Epithelial cell of esophagus (primary cell): ENCODE measurements at regions not wholly inside any gene's neighbourhood (a gene's known extent, or its start where the extent isn't known, plus 50 kb on each side); places are given as distances from the start of the nearest gene placed in this dataset.
"Not testable (repeated sequence)": the region's sequence is repeated elsewhere in the genome, so short reads cannot be mapped to it uniquely, and the experiment has no call there.

Source experiments
- DNase-seq: peaks from one replicate; pipeline ENCODE4 v3.0.0; 2010; ENCODE audit warnings: low read depth
- H3K4me3 ChIP-seq: 2 replicates; pipeline ENCODE4 v1.5.1; 2011; ENCODE audit warnings: mild to moderate bottlenecking, low read length, control low read depth
- TF ChIP-seq, protein P1 (sequence below): IDR thresholded peaks from 2 replicates; pipeline ENCODE4 v1.5.1; 2011; ENCODE audit warnings: low read depth, mild to moderate bottlenecking, low read length, control low read depth, inconsistent platforms; ENCODE audit not compliant: insufficient read depth; ENCODE audit errors: missing control alignments

DNA sequence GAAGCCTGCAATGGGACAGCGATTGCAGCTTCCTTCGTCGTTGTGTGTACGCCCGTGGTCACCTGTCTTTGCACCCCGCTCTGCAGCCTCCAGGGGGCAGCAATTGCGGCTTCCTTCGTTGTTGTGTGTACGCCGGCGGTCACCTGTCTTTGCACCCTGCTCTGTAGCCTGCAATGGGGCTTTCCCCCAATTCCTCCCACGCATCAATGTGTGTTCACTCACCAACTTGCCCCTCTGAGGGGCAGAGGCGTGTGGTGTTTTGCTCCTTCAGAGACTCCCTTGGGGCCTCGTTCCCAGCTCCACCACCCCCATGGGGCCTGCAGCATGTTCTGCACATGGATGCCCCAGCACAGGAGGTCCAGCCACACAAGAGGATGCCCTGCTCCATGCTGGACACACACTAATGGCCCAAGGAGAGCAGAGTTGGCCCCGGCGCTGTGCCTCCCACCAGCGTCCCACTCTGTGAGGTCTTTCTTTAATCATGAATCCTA is 197.1 kb downstream of the LAT start:
- H3K4me3 ChIP-seq, DNase-seq: not testable (repeated sequence)
- TF ChIP-seq, protein P1, sequence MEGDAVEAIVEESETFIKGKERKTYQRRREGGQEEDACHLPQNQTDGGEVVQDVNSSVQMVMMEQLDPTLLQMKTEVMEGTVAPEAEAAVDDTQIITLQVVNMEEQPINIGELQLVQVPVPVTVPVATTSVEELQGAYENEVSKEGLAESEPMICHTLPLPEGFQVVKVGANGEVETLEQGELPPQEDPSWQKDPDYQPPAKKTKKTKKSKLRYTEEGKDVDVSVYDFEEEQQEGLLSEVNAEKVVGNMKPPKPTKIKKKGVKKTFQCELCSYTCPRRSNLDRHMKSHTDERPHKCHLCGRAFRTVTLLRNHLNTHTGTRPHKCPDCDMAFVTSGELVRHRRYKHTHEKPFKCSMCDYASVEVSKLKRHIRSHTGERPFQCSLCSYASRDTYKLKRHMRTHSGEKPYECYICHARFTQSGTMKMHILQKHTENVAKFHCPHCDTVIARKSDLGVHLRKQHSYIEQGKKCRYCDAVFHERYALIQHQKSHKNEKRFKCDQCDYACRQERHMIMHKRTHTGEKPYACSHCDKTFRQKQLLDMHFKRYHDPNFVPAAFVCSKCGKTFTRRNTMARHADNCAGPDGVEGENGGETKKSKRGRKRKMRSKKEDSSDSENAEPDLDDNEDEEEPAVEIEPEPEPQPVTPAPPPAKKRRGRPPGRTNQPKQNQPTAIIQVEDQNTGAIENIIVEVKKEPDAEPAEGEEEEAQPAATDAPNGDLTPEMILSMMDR = peak; percentile 3

DNA sequence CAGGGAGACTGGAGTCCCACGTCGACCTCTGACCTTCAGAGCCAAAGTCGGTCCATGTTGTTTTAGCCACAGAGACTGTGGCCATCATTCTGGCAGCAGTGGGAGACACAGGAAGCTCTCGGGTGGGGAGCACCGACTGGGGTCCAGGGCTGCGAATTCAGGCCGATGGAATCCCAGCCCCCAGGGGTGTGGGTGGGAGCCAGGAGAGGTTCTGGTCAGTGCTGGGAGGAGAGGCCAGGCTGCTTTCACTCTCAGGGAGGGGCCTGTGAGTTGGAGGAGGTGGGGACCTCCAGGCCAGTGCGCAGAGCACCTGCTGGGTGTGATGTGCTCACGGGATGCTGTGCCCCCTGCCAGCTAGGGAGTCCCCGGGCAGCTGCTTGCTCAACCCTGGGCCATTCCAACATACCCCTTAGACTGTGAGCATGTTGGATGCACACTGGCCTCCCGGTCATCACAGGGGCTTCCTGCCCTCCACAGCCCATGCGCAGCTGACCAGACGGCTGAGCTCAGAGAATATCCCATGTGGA is 196.5 kb downstream of the LAT start:
- H3K4me3 ChIP-seq, DNase-seq: not testable (repeated sequence)

DNA sequence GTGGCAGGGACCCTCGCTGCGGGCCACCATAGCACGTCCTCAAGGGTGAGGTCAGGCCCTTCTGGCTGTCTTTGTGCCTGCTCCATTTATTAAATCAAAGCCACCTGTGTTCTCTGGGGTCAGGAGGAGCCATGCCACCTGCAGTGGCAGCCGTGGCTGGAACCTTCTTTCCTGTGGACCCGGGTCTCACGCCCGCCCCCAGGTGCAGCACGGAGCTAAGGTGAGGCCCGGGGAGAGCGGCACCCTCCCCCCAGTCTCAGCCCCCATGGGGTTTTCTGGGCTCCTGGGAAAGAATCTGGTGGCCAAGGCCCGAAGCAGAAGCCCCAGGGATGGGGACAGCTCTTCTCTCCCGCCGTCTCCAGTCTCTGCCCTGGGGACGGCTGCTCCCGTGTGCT is 195.4 kb downstream of the LAT start:
- DNase-seq, H3K4me3 ChIP-seq: not testable (repeated sequence)

DNA sequence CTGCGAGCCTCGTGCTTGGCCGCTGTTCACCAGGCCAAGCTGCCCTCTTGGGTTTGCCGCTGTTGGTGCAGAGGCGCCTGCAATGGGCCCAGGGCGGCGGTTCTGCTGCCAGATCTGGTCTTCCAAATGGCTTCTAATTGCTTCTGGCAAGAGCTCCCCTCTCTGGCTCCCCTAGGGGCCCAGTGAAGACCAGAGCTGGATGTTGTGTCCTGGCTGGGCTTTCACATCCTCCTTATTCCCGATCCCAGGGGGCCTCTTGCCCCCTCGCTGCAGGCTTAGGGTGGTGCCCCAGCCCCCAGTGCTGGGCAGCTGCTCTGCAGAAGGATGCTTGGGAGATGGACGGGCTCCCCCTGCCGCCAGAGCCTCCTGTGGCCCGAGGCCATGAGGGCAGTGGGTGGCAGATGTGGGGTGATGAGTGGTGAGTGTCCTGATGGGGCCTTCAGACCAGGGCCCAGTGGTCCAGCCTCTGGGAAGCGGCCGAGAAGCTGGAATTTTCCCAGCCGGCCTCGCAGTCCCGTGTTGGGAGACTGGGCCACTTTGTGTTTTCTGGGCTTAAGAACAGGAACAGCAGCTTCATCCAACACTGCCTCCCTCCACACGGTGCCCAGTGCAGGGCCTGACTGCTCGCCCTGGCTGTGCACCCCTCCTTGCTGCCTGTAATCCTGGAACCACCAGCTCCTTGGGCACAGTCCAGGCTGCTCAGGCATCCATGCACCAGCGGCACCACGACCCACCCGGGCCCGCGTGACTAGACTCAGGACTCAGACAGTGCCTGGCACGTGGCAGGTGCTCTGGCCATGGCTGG is 194.8 kb downstream of the LAT start:
- not testable (repeated sequence) for H3K4me3 ChIP-seq, DNase-seq

DNA sequence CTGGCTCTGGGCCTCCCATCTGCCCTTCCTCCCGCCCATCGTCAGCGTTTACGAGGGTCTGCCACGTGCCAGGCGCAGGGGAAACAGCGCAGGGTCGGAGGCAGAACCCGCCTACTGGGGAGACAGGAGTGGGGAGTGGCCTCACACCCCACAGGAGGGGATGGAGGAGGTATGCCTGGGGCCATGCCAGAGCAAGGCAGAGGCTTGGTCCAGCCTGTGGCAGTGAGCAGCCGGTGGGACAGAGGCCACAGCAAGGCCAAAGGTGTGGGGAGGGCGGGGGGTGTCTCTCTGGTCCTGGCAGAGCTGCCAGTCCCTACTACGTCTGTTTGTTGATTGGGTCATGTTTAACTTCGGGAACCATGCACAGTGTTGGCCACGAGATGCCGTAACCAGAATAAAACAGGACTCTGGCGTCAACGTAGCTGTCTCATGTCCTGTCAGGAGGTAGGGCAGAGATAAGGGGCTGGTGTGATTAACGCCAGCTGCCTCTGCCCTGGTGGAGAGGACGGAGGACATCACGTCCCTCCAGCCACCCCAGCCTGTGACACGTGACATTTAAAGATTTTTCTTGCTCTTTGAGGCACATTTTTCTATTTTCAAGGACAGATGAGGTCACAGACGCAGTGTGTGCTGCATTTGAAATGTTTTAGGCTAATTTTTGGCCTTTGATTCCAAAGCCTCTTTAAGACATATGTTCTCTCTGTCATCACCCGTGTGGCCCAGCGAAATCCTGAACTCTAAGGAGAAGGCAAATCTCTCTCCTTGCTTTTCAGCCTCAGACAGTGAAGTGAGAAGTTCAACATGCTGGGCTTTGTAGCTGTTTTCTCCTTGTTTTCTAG is 193.3 kb downstream of the LAT start:
- H3K4me3 ChIP-seq, DNase-seq: not testable (repeated sequence)

DNA sequence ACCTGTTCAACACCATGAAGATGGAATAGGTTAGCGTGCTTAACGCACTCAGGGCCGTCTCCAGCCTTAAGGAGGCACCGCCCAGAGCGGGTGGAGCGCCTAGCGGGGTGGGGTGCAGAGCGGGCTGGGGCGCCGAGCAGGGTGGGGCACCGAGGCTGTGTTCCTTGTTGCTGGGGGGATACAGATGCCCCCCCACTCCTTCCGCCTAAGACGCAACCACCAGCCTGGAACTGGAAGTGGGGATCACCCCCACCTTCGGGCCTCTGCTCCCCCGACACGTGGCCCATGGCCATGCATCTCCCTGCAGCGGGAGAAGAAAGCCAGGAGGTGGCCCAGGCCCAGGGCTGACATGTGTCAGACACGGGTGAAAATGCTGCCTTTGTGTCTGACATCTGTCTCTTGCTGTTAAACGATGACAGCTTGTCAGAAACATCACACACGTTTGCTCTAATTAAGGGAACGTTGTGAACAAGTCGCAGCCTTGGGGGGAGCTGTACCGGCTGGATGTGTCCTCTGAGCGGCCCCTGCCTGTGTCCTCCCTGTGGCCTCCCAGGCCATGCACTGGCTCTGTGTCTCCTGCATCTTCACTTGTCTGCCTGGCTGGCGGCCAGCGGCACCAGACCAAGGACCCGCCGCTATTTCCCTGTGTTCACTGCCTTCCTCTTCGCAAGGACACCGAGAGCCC is 192.5 kb downstream of the LAT start:
- DNase-seq, H3K4me3 ChIP-seq: not testable (repeated sequence)

DNA sequence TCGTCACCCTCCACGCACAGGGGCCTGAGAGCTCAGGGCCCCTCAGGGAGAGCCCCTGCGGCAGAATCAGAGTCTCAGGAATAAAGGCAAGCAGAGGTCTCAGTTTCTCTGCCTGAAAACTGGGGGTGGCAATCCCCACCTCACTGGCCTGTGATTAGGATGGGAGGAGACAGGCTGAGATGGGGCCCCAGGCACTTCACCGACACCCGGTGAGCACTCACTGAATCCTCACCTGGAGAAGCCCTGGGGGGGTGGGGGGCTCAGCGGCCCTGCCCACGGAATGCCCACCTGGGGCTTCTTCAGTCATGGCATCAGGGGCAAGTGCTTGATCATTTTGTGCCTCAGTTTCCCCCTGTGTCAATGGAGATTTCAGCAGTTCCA is 192.0 kb downstream of the LAT start:
- not testable (repeated sequence) for DNase-seq, H3K4me3 ChIP-seq

DNA sequence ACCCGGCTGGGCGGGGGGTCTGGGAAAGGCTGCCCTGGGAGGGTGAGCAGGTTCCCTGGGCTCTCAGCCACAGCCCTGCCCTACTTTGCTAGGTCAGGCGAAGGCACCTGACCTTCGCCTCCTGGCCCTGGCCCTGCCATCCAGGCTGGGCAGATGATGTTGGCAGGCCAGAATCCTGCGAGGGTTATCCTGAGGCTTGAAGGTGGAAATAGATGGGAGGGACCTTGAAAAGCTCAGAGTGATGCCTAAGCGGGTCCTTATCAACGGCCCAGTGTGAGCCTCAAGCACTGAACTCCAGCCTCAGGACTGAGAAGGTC is 191.3 kb downstream of the LAT start:
- H3K4me3 ChIP-seq, DNase-seq: not testable (repeated sequence)

DNA sequence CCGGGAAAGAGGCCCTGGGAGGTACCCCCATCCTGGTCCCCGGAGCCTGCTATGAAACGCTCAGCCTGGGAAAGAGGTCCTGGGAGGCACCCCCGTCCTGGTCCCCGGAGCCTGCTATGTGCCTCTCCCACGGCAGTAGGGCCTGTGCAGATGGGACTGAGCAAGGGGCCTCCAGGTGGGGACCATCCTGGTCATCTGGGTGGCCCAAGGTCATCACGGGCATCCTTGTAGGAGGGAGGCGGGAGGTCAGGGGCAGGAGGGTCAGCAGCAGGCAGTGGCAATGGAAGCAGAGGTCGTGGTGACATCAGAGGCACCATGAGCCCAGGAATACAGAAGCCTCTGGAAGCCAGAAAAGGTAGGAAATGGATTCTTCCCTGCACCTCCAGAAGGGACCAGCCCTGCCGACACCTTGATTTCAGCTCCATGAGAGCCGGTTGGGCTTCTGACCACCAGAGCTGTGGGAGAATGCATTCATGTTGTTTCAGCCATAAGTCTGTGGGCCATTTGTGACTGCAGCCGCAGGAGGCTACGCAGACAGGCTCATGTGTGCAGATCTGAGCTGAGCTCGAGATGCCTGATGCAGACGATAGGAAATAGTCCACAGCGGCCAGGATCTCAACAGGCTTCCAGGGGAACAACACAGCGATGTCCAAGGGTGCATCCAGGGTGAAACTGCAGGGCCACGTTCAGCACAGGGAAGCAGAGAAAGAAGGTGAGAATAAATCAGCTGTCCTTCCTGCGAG is 190.7 kb downstream of the LAT start:
- not testable (repeated sequence) for DNase-seq, H3K4me3 ChIP-seq

DNA sequence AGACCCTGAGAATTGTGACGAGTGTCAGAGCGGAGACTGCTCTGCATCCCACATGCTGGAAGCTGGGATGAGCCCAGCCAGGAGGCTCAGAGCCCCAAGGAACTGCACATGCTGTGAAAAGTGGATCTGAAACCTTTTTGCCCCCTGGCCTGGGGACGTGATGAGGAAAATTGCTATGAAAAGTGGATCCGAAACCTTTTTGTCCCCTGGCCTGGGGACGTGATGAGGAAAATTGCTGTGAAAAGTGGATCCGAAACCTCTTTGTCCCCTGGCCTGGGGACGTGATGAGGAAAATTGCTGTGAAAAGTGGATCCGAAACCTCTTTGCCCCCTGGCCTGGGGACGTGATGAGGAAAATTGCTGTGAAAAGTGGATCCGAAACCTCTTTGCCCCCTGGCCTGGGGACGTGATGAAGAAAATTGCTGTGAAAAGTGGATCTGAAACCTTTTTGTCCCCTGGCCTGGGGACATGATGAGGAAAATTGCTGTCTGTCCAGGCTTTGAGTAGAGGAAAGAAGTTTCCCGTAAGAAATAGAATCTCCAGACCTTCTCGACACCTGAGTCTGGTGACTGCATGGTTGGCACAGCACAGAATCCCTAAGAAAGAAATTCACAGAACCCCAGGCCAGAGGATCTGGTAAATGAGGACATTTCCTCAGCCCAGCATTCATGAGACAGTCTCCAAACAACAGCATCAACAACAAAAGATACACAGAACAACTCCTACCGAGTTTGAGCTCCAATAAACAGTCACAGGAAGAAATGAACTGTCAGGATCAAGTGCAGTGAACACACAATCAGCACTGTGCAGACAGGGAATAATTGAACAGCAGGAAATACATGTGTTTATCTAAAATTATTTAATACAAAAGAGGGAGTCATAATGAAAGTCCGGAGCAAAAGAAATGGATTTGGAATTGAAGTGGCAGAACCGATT is 188.8 kb downstream of the LAT start:
- not testable (repeated sequence) for H3K4me3 ChIP-seq, DNase-seq

DNA sequence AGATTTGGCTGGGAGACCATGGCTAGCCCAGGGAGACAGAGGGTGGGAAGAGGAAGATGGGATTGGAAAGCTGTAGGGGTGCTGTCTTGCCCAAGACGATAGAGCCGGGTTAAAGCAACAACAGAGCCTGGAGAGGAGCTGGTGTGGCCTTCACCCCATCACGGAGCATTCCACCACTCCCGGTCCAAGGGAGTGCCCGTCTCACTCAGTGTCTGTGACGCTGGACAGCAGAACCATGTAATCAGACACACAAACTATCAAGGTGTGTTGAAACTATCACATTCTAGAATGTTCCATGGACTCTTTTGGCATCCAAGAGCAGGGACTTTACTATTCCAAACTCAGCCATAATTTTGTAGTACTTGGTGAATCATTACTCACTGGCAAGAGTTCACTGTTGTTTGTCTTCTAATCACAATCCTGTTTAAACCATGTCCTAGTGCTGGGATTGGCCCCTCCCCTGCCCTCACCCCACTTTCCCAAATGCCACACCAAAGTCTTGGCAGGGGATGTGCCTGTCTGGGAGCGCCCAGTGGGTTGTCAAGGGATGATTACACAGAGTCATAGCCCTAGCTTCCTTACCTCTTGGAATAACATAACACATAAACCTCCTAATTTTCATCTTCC is 187.4 kb downstream of the LAT start:
- H3K4me3 ChIP-seq, DNase-seq: not testable (repeated sequence)

DNA sequence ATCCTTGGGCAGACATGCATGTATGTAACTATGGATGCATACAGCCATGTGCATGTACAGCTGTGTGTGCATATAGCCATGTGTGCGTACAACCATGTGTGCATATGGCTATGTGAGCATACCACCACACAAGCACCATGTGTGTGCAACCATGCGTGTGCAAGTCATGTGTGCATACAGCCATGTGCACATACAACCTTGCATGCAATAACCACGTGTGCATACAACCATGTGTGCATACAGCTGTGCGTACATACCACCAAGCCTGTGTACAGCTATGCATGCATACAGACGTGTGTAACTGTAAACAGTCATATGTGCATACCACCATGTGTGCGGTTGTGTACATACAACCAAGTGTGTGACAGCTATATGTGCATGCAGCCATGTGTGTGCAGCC is 186.4 kb downstream of the LAT start:
- not testable (repeated sequence) for DNase-seq

DNA sequence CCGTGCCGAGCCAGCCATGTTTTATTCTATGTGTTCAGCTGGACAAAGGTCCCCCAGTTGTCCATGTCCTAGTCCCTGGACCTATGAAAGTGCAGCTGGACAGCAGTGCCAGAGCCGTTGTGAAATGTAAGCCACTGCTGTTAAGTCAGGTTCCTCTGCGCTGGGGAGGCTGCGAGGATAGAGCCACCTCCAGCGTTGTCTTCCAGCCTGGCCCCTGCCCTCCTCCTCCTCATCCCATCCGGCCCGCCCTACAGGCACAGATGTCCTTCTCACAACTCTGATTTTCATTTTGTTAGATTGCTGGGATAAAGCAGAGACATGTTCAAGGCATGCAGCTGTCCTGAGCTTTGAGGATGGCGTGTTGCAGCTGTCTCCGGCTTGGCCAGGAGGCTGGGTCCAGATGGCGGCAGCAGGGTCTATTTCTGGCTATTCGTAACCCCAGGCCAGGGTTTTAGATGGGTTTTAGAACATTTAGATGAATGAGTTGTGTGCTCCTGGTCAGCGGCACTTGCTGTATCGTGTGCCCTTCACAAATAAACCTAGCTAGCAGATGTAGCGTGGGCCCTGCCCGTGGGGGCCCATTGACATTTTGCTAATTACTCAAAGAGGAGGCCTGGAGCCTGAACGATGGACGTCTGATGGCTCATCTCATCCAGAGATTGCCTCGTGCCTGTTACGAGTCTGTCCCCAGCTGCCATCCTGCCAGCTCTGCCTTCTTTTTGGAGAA is 185.7 kb downstream of the LAT start:
- not testable (repeated sequence) for DNase-seq, H3K4me3 ChIP-seq

More for the DNA sequence above, 186.4 kb downstream of the LAT start:
- not testable (repeated sequence) for H3K4me3 ChIP-seq

DNA sequence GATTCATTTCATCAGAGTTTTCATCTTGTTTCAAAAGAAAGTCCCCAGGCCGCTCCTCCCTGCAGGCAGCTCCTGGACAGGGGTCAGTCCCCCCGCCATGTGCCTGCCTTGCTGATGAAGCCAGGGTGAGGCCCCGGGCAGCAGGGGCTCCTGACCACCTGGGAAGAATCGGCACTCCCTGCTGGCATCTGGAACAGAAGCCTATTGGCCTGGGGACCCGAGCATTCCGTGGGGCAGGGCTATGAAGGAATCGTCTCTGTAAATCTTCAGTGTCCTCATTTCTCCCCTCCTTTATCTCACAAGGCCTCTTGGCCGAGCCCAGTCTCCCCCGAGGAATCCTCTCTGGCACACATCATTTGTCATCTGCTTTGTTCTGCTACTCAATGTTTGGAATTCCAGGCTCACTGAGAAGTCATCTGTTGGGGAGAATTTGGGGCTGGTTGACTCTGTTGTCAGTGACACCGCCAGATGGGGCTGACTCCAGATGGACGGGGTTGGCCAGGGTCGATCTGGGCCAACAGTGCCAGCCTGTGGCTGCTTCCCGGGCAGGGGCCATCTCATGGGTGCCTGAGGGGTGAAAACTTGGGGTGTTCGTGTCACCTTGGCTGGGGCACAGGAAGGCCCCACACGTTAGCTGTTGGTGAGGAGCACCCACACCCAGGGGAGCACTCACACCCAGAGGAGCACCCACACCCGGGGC is 184.6 kb downstream of the LAT start:
- H3K4me3 ChIP-seq, DNase-seq: not testable (repeated sequence)
